ENCODE measurements at regions not wholly inside any gene's neighbourhood (a gene's known extent, or its start where the extent isn't known, plus 50 kb on each side); places are given as distances from the start of the nearest gene placed in this dataset.

DNA sequence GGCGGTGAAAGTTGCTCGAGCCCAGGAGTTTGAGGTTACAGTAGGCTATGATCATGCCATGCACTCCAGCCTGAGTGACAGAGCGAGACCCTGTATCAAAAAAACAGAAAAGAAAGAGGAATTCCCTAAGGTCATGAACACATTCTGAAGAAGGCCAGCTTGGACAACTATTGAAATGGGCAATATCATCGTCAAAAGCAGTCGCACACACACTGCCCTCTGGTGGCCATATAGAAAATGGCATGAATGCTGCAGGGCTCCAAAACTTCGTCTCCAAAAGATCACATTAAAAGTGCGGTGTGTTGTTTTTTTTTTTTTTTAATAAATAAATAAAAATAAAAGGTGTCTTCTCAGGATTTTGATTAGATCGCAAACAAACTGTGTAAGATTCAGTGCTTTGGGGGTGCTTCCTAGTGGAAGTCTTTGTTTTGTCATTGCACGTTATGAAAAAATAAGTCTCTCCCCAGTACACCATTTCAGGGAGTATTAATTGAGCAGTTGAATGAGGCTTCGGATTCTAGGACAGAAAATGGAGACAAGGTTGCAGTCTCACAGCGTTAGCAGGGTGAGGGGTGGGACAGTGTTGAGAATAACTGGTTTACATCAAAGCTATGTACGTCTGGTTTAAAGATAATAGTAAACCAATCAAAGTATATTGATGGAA, 87.5 kb upstream of the FMN2 start:
- Histone ChIP-seq H3K4me3 (no peak overlapping the region), H3K4me1 (no peaks in the 10 kb centered on the region), H3K27me3 (ENCODE audit: low read depth) (no peaks in the 10 kb centered on the region), H3K36me3 (replicated peaks) (no peaks in the 10 kb centered on the region), H3K9me3 (no peaks in the 10 kb centered on the region)
- in situ Hi-C loops (cut with MboI; ENCODE audit: low sequenced_read_pairs), result loop anchor here (25.0 kb wide), 1 partner anchor 683 kb away; no protein-coding TSS in a partner anchor
- peak in 1 of 2 experiments; percentile 55 for DNase-seq (ENCODE audit: low spot score in 2 of 2)

DNA sequence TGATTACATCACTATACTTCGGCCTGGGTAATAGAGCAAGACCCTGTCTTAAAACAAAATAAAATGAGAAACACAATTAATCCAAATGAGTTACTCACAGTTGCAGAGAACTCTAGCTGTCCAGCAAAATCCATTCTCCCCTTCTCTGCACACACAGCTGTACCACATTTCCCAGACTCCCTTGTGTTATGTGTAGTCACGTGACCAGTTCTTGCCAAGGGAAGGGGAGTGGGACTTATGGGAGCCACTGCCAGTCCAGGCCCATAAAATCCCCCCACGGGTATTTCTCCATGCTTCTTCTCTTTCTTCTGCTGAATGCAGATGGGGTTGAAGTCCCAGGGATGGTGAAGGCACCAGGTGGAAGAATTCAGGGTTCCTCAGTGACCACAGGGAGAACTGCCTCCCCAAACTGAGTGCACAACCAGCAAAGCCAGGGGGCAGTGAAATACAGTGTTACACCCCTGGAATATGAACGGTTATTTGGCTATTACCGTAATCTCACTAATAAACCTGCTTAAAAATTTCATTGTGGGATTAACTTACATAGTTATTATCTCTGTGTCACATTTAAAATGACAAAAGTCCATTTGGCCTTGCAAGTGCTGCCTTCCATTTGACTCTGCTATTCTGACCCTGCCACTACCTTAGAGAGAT, 85.6 kb upstream of the FMN2 start:
- in situ Hi-C loops (cut with MboI; ENCODE audit: low sequenced_read_pairs), result loop anchor here (25.0 kb wide), 1 partner anchor 681 kb away; no protein-coding TSS in a partner anchor
- Histone ChIP-seq H3K27me3 (ENCODE audit: low read depth) (no peaks in the 10 kb centered on the region), H3K4me1 (no peaks in the 10 kb centered on the region), H3K4me3 (no peak overlapping the region), H3K9me3 (no peaks in the 10 kb centered on the region), H3K36me3 (replicated peaks) (no peaks in the 10 kb centered on the region)
- no peak for DNase-seq (ENCODE audit: low spot score in 2 of 2)

DNA sequence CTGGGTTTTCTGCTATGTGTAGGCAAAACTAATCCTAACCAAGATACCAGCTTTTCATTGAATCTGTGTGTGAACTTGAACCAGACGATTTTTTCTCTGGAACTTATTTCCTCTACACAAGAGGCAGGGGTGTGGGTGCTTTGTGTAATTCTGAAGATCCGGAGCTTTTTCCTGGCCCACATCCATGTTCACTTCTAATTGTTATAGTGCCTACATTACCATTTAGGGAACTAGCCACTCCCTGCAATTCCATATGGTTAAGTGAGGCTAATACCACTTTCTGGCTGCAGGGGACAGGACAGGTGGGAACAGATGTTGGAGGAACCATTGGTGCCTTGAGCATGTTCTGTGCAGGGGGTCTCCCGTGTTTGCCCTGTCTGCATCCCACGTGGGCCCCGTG, 83.4 kb upstream of the FMN2 start:
- Histone ChIP-seq H3K4me3 (no peak overlapping the region), H3K4me1 (no peaks in the 10 kb centered on the region), H3K27me3 (ENCODE audit: low read depth) (no peaks in the 10 kb centered on the region), H3K9me3 (no peaks in the 10 kb centered on the region), H3K36me3 (replicated peaks) (no peaks in the 10 kb centered on the region)
- in situ Hi-C loops (cut with MboI; ENCODE audit: low sequenced_read_pairs), result loop anchor here (25.0 kb wide), 1 partner anchor 679 kb away; no protein-coding TSS in a partner anchor
- DNase-seq (ENCODE audit: low spot score in 2 of 2), result no peak

DNA sequence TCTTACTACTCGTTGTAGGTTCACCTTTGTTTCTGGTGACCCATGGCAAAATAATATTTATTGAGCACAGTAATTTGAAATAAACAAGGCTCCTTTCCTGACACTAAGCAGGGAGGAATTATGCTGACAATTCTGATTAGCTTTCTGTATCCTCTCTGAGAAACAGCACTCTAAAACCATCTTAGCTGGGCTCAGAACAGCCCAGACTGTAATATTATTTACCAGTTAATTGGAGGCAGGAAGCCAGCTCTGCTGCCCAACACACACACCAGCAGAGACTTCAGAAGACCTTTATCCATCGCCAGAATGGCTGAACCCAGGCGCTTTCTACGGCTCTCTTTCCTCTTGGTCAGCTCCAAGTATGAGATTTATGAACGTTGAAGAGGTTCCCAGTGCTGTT, 77.6 kb upstream of the FMN2 start:
- in situ Hi-C loops (cut with MboI; ENCODE audit: low sequenced_read_pairs), result loop anchor here (25.0 kb wide), 1 partner anchor 673 kb away; no protein-coding TSS in a partner anchor
- H3K27me3 ChIP-seq (ENCODE audit: low read depth), result no peaks in the 10 kb centered on the region; the same call in 1 of the 2 replicates
- no peak for DNase-seq (ENCODE audit: low spot score in 2 of 2)

DNA sequence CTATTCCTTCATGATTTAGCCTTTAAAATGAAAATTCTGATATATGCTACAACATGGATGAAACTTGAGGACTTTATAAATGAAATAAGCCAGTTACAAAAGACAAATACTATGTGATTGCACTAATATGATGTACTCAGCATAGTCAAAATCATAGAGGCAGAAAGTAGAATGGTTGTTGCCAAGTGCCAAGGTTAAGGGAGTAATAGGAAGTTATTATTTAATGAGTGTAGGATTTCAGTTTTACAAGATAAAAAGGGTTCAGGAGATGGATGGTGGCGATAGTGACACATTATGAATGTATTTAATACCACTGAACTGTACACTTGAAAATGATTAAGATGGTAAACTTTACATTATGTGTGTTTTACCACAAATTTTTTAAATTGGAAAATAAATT, 73.1 kb upstream of the FMN2 start:
- peaks cover 5% of the 10 kb centered on the region; the same call in 1 of the 2 replicates for H3K9me3 ChIP-seq
- H3K27me3 ChIP-seq (ENCODE audit: low read depth), result no peaks in the 10 kb centered on the region; the same call in 1 of the 2 replicates
- in situ Hi-C loops (cut with MboI; ENCODE audit: low sequenced_read_pairs), result loop anchor here (25.0 kb wide), 1 partner anchor 669 kb away; no protein-coding TSS in a partner anchor
- DNase-seq (ENCODE audit: low spot score in 2 of 2), result no peak
- H3K4me3 ChIP-seq, result no peak overlapping the region
- H3K4me1 ChIP-seq, result no peaks in the 10 kb centered on the region
- H3K36me3 ChIP-seq (replicated peaks), result no peaks in the 10 kb centered on the region

More for the DNA sequence above, 77.6 kb upstream of the FMN2 start:
- H3K4me3 ChIP-seq, result no peak overlapping the region
- H3K36me3 ChIP-seq (replicated peaks), result no peaks in the 10 kb centered on the region
- peaks cover 5% of the 10 kb centered on the region; the same call in 1 of the 2 replicates for H3K9me3 ChIP-seq
- H3K4me1 ChIP-seq, result no peaks in the 10 kb centered on the region

DNA sequence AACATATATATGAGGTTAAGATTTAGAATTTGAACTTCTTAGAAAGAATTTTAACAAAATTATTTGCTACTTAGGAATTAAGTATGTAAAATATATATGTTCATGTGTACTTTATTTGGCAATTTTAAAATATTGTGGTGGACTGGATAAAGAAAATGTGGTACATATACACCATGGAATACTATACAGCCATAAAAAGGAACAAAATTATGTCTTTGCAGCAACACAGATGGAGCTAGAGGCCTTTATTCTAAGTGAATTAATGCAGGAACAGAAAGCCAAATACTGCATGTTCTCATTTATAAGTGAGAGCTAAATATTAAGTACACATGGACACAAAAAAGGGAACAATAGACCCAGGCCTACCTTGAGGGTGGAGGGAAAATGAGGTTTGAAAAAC, 72.2 kb upstream of the FMN2 start:
- in situ Hi-C loops (cut with MboI; ENCODE audit: low sequenced_read_pairs), result loop anchor here (25.0 kb wide), 1 partner anchor 668 kb away; no protein-coding TSS in a partner anchor
- Histone ChIP-seq H3K36me3 (replicated peaks) (no peaks in the 10 kb centered on the region), H3K4me3 (no peak overlapping the region), H3K27me3 (ENCODE audit: low read depth) (no peaks in the 10 kb centered on the region; the same call in 1 of the 2 replicates), H3K4me1 (no peaks in the 10 kb centered on the region), H3K9me3 (peaks cover 5% of the 10 kb centered on the region; the same call in 1 of the 2 replicates)
- no peak for DNase-seq (ENCODE audit: low spot score in 2 of 2)

DNA sequence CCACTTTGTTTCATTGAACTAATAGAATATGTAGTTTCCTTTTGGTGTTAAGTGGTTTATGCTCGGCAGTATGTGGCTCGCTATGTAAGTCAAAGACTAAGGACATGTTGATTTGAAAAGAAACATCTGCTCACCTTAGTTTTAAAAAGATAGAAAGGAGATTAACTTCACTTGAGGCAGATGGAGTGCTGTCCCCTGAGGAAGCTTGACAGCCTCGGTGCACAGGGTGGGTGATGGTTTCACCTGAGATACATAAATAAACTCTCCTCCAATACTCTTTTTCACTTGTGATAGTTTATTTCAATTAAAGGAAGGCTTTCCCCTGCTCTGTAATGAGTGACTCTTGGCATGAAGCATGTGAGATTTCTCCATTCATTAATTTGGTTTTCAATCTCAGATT, 70.8 kb upstream of the FMN2 start:
- H3K36me3 ChIP-seq (replicated peaks), result no peaks in the 10 kb centered on the region
- DNase-seq (ENCODE audit: low spot score in 2 of 2), result no peak

DNA sequence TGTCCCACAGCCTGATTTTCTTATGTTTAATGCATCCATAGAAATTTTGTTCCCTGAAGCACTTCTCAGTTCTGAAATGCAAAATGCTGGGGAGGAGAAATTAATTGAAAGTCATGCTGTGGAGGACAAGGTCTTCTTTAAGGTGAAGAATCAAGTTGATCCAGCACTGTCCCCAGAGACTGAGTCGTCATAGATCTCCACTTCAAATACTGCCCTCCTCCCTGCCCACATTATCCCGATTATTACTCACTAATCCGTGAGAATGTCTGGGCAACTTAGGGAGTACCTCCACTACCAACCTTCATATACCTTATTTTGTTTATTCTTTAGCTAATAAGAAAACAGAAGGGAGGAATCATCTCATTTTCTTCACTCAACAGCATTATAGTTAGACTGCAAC, 70.0 kb upstream of the FMN2 start:
- Histone ChIP-seq H3K4me1 (no peaks in the 10 kb centered on the region), H3K36me3 (replicated peaks) (no peaks in the 10 kb centered on the region), H3K4me3 (no peak overlapping the region), H3K9me3 (peaks cover 5% of the 10 kb centered on the region; the same call in 1 of the 2 replicates), H3K27me3 (ENCODE audit: low read depth) (no peaks in the 10 kb centered on the region)
- in situ Hi-C loops (cut with MboI; ENCODE audit: low sequenced_read_pairs), result loop anchor here (25.0 kb wide), 1 partner anchor 666 kb away; no protein-coding TSS in a partner anchor
- no peak for DNase-seq (ENCODE audit: low spot score in 2 of 2)

More for the DNA sequence above, 70.8 kb upstream of the FMN2 start:
- in situ Hi-C loops (cut with MboI; ENCODE audit: low sequenced_read_pairs), result loop anchor here (25.0 kb wide), 1 partner anchor 666 kb away; no protein-coding TSS in a partner anchor
- no peaks in the 10 kb centered on the region; the same call in 1 of the 2 replicates for H3K27me3 ChIP-seq (ENCODE audit: low read depth)
- H3K4me3 ChIP-seq, result no peak overlapping the region
- no peaks in the 10 kb centered on the region for H3K4me1 ChIP-seq
- H3K9me3 ChIP-seq, result peaks cover 5% of the 10 kb centered on the region; the same call in 1 of the 2 replicates

DNA sequence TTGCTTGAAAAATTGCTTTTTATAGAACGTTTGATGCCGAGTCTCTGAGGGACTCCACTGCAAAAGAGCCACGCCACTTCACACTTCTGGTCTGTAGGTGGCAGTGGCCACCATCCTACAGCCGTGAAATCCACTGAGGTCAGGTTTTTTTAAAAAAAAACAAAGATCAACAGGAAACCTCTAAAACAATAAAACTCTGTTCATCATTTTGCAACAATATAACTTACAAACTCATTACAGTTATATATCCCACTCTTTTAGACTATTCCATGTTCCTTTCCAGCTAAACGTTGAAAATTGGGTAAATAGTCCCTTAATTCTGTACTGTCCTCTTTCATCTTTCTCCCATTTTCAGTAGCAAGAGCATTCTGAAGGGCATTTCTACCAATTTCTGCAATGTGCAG, 64.6 kb upstream of the FMN2 start:
- Histone ChIP-seq H3K36me3 (replicated peaks) (no peaks in the 10 kb centered on the region), H3K27me3 (ENCODE audit: low read depth) (no peaks in the 10 kb centered on the region), H3K4me3 (no peak overlapping the region), H3K4me1 (no peaks in the 10 kb centered on the region), H3K9me3 (no peaks in the 10 kb centered on the region)
- peak; percentile 62 to 63 for DNase-seq (ENCODE audit: low spot score in 2 of 2)
- in situ Hi-C loops (cut with MboI; ENCODE audit: low sequenced_read_pairs), result no loop called here

GRCh38 chr1:240029418-240029817, 62.3 kb upstream of the FMN2 start:
- DNase-seq (ENCODE audit: low spot score in 2 of 2), result no peak
- no peaks in the 10 kb centered on the region; the same call in 1 of the 2 replicates for H3K4me1 ChIP-seq
- no peaks in the 10 kb centered on the region for H3K9me3 ChIP-seq
- no peak overlapping the region for H3K4me3 ChIP-seq
- in situ Hi-C loops (cut with MboI; ENCODE audit: low sequenced_read_pairs), result no loop called here
- no peaks in the 10 kb centered on the region for H3K36me3 ChIP-seq (replicated peaks)
- H3K27me3 ChIP-seq (ENCODE audit: low read depth), result no peaks in the 10 kb centered on the region

- H3K36me3 ChIP-seq (replicated peaks), result no peaks in the 10 kb centered on the region
- H3K4me1 ChIP-seq, result no peaks in the 10 kb centered on the region; the same call in 1 of the 2 replicates
- in situ Hi-C loops (cut with MboI; ENCODE audit: low sequenced_read_pairs), result no loop called here
- no peaks in the 10 kb centered on the region for H3K27me3 ChIP-seq (ENCODE audit: low read depth)
- H3K4me3 ChIP-seq, result no peak overlapping the region
- no peak for DNase-seq (ENCODE audit: low spot score in 2 of 2)
- H3K9me3 ChIP-seq, result no peaks in the 10 kb centered on the region
Observed at GRCh38 chr1:240030236-240030635, 61.4 kb upstream of the FMN2 start.

DNA sequence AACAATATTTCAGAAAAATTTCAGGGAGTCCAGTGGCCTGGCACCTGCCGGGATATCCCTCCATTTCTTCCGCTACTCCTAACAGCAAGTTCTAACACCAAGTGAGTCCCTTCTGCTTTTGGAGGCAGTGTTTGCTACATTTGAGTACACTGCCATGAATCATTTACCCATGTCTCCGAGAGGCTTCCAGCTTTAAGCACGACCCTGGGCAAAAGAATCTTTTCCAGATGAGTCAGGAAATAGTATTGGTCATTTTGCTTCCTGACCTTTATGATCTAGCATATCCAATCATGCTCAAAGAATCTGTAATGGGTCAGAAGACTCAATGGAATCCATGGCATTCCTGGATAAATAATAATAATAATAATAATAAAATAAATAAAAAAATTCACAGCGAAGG, 60.7 kb upstream of the FMN2 start:
- no peak for DNase-seq (ENCODE audit: low spot score in 2 of 2)
- in situ Hi-C loops (cut with MboI; ENCODE audit: low sequenced_read_pairs), result no loop called here
- Histone ChIP-seq H3K9me3 (no peaks in the 10 kb centered on the region), H3K4me1 (no peaks in the 10 kb centered on the region; the same call in 1 of the 2 replicates), H3K27me3 (ENCODE audit: low read depth) (no peaks in the 10 kb centered on the region), H3K4me3 (no peak overlapping the region), H3K36me3 (replicated peaks) (no peaks in the 10 kb centered on the region)

GRCh38 chr1:240031414-240031813, 60.3 kb upstream of the FMN2 start:
- no peaks in the 10 kb centered on the region for H3K9me3 ChIP-seq
- no peaks in the 10 kb centered on the region for H3K27me3 ChIP-seq (ENCODE audit: low read depth)
- in situ Hi-C loops (cut with MboI; ENCODE audit: low sequenced_read_pairs), result no loop called here
- no peak overlapping the region for H3K4me3 ChIP-seq
- no peak for DNase-seq (ENCODE audit: low spot score in 2 of 2)
- H3K36me3 ChIP-seq (replicated peaks), result no peaks in the 10 kb centered on the region
- H3K4me1 ChIP-seq, result no peaks in the 10 kb centered on the region; the same call in 1 of the 2 replicates

- in situ Hi-C loops (cut with MboI; ENCODE audit: low sequenced_read_pairs), result no loop called here
- Histone ChIP-seq H3K9me3 (no peaks in the 10 kb centered on the region), H3K4me3 (no peak overlapping the region), H3K36me3 (replicated peaks) (no peaks in the 10 kb centered on the region), H3K4me1 (no peaks in the 10 kb centered on the region; the same call in 1 of the 2 replicates), H3K27me3 (ENCODE audit: low read depth) (no peaks in the 10 kb centered on the region)
- no peak for DNase-seq (ENCODE audit: low spot score in 2 of 2)
Observed at GRCh38 chr1:240033406-240033805, 58.3 kb upstream of the FMN2 start.
